SJSA1 (cell line): ENCODE measurements at regions not wholly inside any gene's neighbourhood (a gene's known extent, or its start where the extent isn't known, plus 50 kb on each side); places are given as distances from the start of the nearest gene placed in this dataset.

ENCODE experiments used
- DNase-seq, 2 experiments: peaks; one replicate each; pipeline ENCODE4 v3.0.0-alpha.2; 2015 to 2020; ENCODE audit warnings: low spot score in 2 of 2, low read depth in 1 of 2
- H3K27ac ChIP-seq: fragments of 250-450 bp; sonication (Bioruptor Pico); 2 replicates; pipeline ENCODE4 v1.5.1; 2020; ENCODE audit warnings: mild to moderate bottlenecking, moderate library complexity
- H3K27me3 ChIP-seq: fragments of 250-450 bp; sonication (Bioruptor Pico); replicated peaks from 2 replicates; pipeline ENCODE4 v1.5.1; 2020; ENCODE audit warnings: mild to moderate bottlenecking, moderate library complexity
- H3K36me3 ChIP-seq: fragments of 250-450 bp; sonication (Bioruptor Pico); 2 replicates; pipeline ENCODE4 v1.5.1; 2020; ENCODE audit warnings: mild to moderate bottlenecking
- H3K4me1 ChIP-seq: fragments of 250-450 bp; sonication (Bioruptor Pico); replicated peaks from 2 replicates; pipeline ENCODE4 v1.6.1; 2021; ENCODE audit warnings: mild to moderate bottlenecking
- H3K4me3 ChIP-seq: fragments of 250-450 bp; sonication (Bioruptor Pico); 2 replicates; pipeline ENCODE4 v1.5.1; 2020; ENCODE audit warnings: mild to moderate bottlenecking
- H3K9me3 ChIP-seq: fragments of 250-450 bp; sonication (Bioruptor Pico); replicated peaks from 2 replicates; pipeline ENCODE4 v1.5.1; 2020; ENCODE audit warnings: mild to moderate bottlenecking

DNA sequence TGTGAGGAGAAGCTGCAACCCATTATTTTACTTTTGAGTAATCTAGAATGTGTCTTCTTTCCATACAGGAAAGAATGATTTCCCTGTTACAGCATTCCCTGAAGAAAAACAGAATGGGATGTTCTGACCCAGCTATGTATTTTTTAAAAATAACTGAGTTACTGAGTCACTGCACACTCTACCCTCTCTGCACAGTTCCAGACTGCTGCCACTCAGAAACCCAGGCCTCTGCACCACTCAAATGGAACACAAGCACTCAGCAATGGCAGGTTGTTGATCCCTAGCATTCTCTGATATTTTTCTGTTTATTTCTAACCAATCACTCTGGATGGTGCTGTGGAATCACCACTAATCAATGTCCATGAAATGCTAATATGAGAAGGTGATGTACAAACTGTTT lies 1300.0 kb upstream of the FAM98A start:
- Histone ChIP-seq H3K27ac (no peak overlapping the region), H3K27me3 (no peaks in the 10 kb centered on the region), H3K4me3 (no peak overlapping the region), H3K9me3 (no peaks in the 10 kb centered on the region), H3K36me3 (no peaks in the 10 kb centered on the region), H3K4me1 (no peaks in the 10 kb centered on the region)
- DNase-seq, result no peak

- H3K4me3 ChIP-seq, result no peak overlapping the region
- no peaks in the 10 kb centered on the region for H3K27me3 ChIP-seq
- no peak for DNase-seq
- H3K4me1 ChIP-seq, result no peaks in the 10 kb centered on the region
- H3K9me3 ChIP-seq, result no peaks in the 10 kb centered on the region
- H3K27ac ChIP-seq, result no peak overlapping the region
- H3K36me3 ChIP-seq, result no peaks in the 10 kb centered on the region
Observed at GRCh38 chr2:34892766-34893165, 1293.7 kb upstream of the FAM98A start.

GRCh38 chr2:34892256-34892655 lies 1293.2 kb upstream of the FAM98A start:
- Histone ChIP-seq H3K4me3 (no peak overlapping the region), H3K9me3 (no peaks in the 10 kb centered on the region), H3K27ac (no peak overlapping the region), H3K4me1 (no peaks in the 10 kb centered on the region), H3K27me3 (no peaks in the 10 kb centered on the region), H3K36me3 (no peaks in the 10 kb centered on the region)
- DNase-seq, result no peak

DNA sequence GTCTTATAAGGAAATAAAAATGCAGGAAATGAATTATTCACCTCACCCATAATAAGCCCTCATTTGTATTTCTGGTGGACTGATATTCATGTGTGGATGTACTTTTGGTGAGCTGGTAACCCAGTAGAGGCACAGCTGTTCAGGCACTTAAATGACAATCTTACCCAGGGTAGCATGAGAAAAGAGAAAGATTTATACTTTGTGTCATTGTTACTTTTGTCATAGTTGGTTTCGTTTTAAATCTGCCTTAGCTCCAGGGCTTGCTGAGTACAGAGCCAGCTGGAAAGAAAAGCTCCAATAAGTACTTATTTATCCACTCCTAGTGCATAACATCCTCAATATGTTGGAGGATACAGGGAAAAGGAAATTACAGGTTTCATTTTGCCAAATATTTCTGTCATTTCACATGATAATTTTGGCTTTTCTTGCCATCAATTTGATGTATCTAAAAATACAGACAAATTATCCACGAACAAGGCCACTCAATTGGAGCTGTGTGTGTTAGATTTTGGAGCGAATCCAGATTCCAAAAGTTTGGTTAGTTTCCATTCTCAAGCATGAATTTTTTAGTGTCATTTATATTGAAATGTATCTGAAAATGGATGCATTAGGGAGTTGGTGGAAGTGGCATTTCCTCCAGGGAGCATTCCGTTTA lies 1276.1 kb upstream of the FAM98A start:
- Histone ChIP-seq H3K9me3 (no peaks in the 10 kb centered on the region), H3K27ac (no peak overlapping the region), H3K4me3 (no peak overlapping the region), H3K36me3 (no peaks in the 10 kb centered on the region), H3K4me1 (no peaks in the 10 kb centered on the region), H3K27me3 (no peaks in the 10 kb centered on the region)
- DNase-seq, result no peak

DNA sequence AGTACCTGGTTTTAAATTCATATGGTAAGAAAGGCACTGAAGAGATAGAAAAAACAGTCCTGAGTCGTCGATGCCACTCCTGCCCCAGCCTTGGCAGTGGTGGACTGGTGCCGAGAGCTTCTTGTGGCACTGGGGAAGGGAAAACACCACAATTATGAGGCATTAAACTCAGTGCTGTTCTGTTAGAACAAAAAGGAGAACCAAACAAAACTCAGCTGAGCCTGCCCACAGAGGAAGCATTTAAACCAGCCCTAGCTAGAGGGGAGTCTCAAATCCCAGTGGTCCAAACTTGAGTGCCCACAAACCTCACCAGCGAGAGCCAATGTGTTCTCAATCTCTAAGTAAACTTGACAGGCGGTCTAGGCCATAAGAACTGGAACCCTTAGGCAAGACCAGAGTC lies 1254.5 kb upstream of the FAM98A start:
- no peaks in the 10 kb centered on the region for H3K27me3 ChIP-seq
- H3K4me1 ChIP-seq, result no peaks in the 10 kb centered on the region
- H3K9me3 ChIP-seq, result peaks cover 3% of the 10 kb centered on the region; the same call in 1 of the 2 replicates
- DNase-seq, result no peak
- H3K27ac ChIP-seq, result no peak overlapping the region
- H3K36me3 ChIP-seq, result no peaks in the 10 kb centered on the region
- H3K4me3 ChIP-seq, result no peak overlapping the region

DNA sequence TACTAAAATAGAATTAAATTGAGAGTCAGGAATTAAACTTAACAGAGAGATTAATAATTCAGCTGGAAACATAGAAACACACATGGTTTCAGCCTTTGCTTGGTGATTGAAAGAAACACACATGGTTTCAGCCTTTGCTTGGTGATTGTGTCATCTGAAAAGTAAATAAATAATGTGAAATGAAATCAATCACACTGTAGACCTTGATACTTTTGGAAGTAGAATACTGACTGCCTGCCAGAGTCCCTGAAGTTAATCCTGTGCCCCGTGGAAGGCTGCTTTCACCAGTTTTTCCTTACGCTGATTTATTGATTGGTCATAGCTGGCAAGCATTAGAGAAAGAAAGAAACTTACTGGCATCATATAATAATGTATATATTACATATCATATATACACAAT lies 1252.7 kb upstream of the FAM98A start:
- Histone ChIP-seq H3K4me3 (no peak overlapping the region), H3K9me3 (peaks cover 3% of the 10 kb centered on the region; the same call in 1 of the 2 replicates), H3K36me3 (no peaks in the 10 kb centered on the region), H3K27ac (no peak overlapping the region), H3K4me1 (no peaks in the 10 kb centered on the region), H3K27me3 (no peaks in the 10 kb centered on the region)
- no peak for DNase-seq

GRCh38 chr2:34849827-34850226 lies 1250.7 kb upstream of the FAM98A start:
- DNase-seq, result no peak

DNA sequence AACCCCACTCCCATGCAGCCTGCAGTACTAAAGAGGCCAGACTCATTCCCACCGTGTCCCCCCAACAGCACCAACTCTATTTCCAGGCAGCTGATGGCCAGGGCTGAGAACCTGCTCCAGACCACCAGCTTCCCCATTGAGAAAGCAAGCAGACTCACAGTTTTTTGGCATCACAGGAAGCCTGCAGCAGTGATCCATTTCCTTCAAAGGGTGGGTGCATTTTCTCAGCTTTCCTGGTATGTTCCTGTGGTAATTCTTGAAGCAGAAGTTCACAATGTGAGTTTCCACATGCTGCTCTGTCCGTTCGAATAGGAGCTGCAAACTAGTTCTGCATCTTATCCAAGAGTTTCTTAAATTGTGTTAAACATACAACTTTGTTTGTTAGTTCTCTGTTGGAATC lies 1249.6 kb upstream of the FAM98A start:
- H3K27ac ChIP-seq, result no peak overlapping the region
- H3K4me1 ChIP-seq, result no peaks in the 10 kb centered on the region
- no peaks in the 10 kb centered on the region for H3K36me3 ChIP-seq
- no peak overlapping the region for H3K4me3 ChIP-seq
- H3K27me3 ChIP-seq, result no peaks in the 10 kb centered on the region
- no peak for DNase-seq
- H3K9me3 ChIP-seq, result no peaks in the 10 kb centered on the region; the same call in 1 of the 2 replicates

More at GRCh38 chr2:34849827-34850226, 1250.7 kb upstream of the FAM98A start:
- no peaks in the 10 kb centered on the region for H3K4me1 ChIP-seq
- H3K27me3 ChIP-seq, result no peaks in the 10 kb centered on the region
- no peak overlapping the region for H3K4me3 ChIP-seq
- H3K27ac ChIP-seq, result no peak overlapping the region
- H3K36me3 ChIP-seq, result no peaks in the 10 kb centered on the region
- H3K9me3 ChIP-seq, result no peaks in the 10 kb centered on the region; the same call in 1 of the 2 replicates

GRCh38 chr2:34848132-34848531 lies 1249.0 kb upstream of the FAM98A start:
- Histone ChIP-seq H3K9me3 (no peaks in the 10 kb centered on the region; the same call in 1 of the 2 replicates), H3K36me3 (no peaks in the 10 kb centered on the region), H3K4me3 (no peak overlapping the region), H3K4me1 (no peaks in the 10 kb centered on the region), H3K27ac (no peak overlapping the region), H3K27me3 (no peaks in the 10 kb centered on the region)
- DNase-seq, result no peak

- H3K4me3 ChIP-seq, result no peak overlapping the region
- no peaks in the 10 kb centered on the region for H3K36me3 ChIP-seq
- no peaks in the 10 kb centered on the region for H3K9me3 ChIP-seq
- no peaks in the 10 kb centered on the region for H3K27me3 ChIP-seq
- no peaks in the 10 kb centered on the region for H3K4me1 ChIP-seq
- no peak for DNase-seq
- no peak overlapping the region for H3K27ac ChIP-seq
Observed at GRCh38 chr2:34844629-34845028, 1245.5 kb upstream of the FAM98A start.

GRCh38 chr2:34838408-34838807 lies 1239.3 kb upstream of the FAM98A start:
- H3K4me3 ChIP-seq, result no peak overlapping the region
- H3K4me1 ChIP-seq, result no peaks in the 10 kb centered on the region
- no peaks in the 10 kb centered on the region for H3K27me3 ChIP-seq
- no peak for DNase-seq
- H3K36me3 ChIP-seq, result no peaks in the 10 kb centered on the region
- no peaks in the 10 kb centered on the region for H3K9me3 ChIP-seq
- no peak overlapping the region for H3K27ac ChIP-seq

DNA sequence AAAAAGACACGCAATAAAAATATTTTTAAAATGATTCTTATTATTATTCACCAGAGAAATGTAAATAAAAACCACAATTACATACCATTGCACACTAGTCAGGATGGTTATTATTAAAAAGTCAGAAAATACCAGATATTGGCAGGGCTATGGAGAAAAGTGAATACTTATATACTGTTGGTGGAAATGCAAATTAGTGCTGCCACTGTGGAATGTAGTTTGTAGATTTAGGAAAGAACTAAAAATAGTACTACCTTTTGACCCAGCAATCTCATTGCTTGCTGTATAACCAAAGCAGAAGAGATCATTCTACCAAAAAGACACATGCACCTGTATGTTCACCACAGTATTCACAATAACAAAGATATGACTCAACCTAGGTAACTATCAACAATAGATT lies 1237.3 kb upstream of the FAM98A start:
- Histone ChIP-seq H3K27me3 (no peaks in the 10 kb centered on the region), H3K36me3 (no peaks in the 10 kb centered on the region)

DNA sequence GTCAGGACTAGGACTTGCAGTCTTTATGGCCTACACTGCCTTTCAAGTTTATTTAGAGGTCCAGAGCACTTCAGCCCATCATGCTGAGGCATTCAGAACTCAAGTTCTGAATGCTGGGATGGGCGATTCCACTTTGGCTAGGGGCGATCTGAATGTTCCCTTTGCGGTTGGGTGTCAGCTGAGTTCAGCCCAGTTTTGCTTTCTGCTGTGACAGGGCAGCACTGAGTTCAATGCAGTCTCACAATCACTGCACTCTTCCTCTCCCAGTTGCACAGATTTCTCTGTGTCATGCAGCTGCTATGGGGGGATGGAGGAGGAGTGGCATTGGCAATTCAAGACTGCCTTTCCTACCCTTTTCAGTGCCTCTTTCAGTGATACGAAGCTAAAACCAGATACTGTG lies 1232.0 kb upstream of the FAM98A start:
- Histone ChIP-seq H3K4me3 (no peak overlapping the region), H3K27ac (no peak overlapping the region), H3K4me1 (no peaks in the 10 kb centered on the region), H3K9me3 (no peaks in the 10 kb centered on the region), H3K36me3 (no peaks in the 10 kb centered on the region), H3K27me3 (no peaks in the 10 kb centered on the region)
- no peak for DNase-seq

More for the DNA sequence above, 1237.3 kb upstream of the FAM98A start:
- Histone ChIP-seq H3K9me3 (no peaks in the 10 kb centered on the region), H3K27ac (no peak overlapping the region), H3K4me1 (no peaks in the 10 kb centered on the region), H3K4me3 (no peak overlapping the region)
- DNase-seq, result no peak

DNA sequence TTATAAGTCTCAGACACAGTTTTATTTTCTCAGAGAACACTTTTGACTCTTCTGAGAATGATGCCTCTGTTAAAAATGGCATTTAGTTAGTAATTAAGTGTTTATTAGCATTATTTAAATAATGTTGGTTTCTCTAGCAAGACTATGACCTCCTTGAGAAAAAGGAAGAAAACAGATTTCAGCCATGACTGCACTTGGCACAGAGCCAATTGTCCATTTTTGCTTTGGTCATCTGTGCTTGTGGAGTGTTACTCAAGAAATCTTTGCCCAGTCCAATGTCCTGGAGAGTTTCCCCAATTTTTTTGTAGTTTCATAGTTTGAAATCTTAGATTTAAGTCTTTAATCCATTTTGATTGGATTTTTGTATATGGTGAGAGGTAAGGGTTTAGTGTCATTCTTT lies 1229.4 kb upstream of the FAM98A start:
- Histone ChIP-seq H3K36me3 (no peaks in the 10 kb centered on the region), H3K27me3 (no peaks in the 10 kb centered on the region), H3K4me3 (no peak overlapping the region), H3K4me1 (no peaks in the 10 kb centered on the region), H3K27ac (no peak overlapping the region), H3K9me3 (no peaks in the 10 kb centered on the region)
- DNase-seq, result no peak

DNA sequence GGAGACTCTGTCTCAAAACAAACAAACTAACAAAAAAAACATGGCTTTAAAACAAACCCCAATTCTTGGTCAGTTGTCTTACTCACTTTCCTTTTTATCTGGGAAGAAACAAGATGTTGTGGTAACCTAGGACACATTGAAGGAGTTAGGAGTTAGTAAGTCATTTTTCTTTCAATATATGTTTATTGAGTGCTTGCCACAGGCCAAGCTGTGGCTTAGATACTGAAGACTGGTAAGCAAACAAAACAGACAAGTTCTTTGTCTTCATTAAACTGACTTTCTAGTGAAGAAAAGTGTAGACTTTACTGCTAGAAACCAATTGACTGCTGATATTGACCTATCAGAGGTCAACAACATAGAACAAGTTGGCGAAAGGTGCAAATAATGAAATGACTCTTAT lies 1228.3 kb upstream of the FAM98A start:
- no peaks in the 10 kb centered on the region for H3K27me3 ChIP-seq
- no peak overlapping the region for H3K4me3 ChIP-seq
- no peaks in the 10 kb centered on the region for H3K36me3 ChIP-seq
- no peak overlapping the region for H3K27ac ChIP-seq
- no peaks in the 10 kb centered on the region for H3K4me1 ChIP-seq
- H3K9me3 ChIP-seq, result no peaks in the 10 kb centered on the region
- no peak for DNase-seq
